IPS-NIHi7 (cell line): ENCODE measurements at regions not wholly inside any gene's neighbourhood (a gene's known extent, or its start where the extent isn't known, plus 50 kb on each side); places are given as distances from the start of the nearest gene placed in this dataset.
"Not testable (repeated sequence)": the region's sequence is repeated elsewhere in the genome, so short reads cannot be mapped to it uniquely, and the experiment has no call there.

Experiments
- DNase-seq: peaks from one replicate; pipeline ENCODE4 v3.0.0; 2012; ENCODE audit warnings: mixed read lengths; ENCODE audit errors: extremely low spot score

GRCh38 chr12:43252585-43252984 lies 299.4 kb downstream of the ADAMTS20 start:
- DNase-seq, result no peak

DNA sequence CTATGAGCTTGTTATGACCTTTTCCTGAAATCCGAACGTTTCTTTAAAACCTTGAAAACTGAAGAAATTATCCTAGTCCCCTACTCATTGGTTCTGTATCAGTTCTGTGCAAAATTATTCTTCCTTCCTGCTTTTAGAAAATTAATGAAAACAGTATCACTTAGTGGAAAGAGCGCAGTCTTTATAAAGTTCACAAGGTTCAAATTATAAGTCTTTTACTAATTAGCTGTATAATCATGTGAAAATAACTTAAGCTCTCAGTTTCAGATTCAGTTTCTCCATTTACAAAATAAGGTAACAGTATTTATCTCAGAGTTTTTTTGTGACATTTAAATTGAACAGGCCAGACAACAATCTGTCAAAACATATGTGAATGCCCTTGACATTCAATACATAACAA lies 306.1 kb downstream of the ADAMTS20 start:
- DNase-seq, result no peak

DNA sequence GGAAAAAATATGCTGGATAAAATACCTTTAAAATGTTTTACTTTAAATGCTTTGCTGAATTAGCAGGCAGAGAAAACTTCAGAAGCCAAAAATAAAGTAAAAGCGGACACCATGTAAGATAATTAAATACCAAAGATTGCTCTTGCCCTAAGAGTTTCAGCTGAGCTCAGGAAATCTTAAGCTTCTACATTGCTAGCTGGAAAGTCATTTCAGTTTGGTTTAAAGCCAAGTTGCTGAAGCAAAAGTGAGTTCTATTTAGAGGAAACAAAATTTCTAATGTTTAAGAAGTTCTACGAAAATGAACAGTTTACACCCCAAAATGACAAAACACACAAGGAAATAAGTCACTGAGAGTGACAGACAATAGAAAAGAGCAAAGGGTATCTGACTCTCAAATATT lies 310.0 kb downstream of the ADAMTS20 start:
- no peak for DNase-seq

DNA sequence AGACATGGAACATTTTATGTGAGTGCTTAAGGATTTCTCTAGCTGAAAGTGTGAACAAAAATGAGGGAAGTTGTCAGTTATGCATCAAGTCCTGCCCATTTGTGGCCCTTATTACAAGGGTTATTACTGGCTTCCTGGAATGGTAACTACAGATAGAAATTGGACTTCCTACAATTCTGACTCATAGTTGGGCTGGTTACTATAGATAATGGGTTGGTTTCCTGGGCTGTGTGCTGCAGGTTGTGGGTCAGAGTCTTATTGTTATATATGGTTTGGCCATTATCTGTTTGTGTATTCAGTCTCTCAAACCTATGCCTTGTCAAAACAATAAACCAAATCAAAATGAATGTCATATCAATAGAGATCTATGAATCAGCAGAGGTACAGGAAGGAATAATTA lies 313.7 kb downstream of the ADAMTS20 start:
- no peak for DNase-seq

- DNase-seq, result no peak
Measured at GRCh38 chr12:43237238-43237879, 314.6 kb downstream of the ADAMTS20 start.

DNA sequence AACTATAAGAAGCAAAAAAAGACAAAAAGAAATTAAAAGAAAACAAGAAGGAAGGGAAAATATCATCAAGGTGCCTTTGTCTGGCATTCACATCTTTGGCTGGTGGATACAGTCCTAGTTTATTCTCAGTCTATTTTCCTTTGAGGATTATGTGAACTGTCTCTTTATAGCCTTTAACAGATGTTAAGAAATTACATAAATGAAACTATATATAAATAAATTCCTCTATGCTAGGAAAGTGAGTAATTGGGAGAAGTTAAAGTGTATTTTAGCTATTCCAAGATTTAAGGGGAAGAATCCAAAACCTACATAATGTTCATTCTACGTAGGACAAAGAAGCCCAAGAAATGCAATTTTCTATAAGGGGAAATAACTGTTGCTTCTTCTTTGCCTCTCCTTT lies 316.3 kb downstream of the ADAMTS20 start:
- DNase-seq, result no peak

GRCh38 chr12:43233861-43234260 lies 318.1 kb downstream of the ADAMTS20 start:
- no peak for DNase-seq

DNA sequence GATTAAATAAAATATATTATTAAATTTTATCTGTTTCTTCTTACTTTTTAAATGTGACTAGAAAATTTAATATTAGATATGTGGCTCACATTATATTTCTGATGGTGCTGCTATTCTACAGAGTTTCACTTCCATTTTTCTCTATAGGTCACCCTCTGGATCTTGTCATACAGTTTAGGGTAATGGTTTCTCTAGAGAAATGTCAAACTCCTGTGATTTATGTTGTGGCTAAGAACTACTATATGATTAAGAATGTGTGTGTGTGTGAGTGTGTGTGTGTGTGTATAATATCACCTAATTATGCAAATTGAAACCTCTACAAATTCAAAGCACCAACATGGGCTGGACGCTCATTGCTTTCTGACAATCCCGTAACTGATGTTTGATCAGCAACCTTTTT lies 325.9 kb downstream of the ADAMTS20 start:
- no peak for DNase-seq

DNA sequence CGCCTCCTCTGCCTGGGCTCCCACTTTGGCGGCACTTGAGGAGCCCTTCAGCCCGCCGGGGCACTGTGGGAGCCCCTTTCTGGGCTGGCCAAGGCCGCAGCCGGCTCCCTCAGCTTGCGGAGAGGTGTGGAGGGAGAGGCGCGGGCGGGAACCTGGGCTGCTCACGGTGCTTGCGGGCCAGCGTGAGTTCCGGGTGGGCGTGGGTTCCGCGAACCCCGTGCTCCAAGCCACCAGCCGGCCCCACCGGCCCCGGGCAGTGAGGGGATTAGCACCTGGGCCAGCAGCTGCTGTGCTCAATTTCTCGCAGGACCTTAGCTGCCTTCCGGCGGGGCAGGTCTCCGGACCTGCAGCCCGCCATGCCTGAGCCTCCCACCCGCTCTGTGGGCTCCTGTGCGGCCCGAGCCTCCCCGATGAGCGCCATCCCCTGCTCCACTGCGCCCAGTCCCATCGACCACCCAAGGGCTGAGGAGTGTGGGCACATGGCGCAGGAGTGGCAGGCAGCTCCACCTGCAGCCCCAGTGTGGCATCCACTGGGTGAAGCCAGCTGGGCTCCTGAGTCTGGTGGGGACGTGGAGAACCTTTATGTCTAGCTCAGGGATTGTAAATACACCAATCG lies 327.7 kb downstream of the ADAMTS20 start:
- DNase-seq, result not testable (repeated sequence)

DNA sequence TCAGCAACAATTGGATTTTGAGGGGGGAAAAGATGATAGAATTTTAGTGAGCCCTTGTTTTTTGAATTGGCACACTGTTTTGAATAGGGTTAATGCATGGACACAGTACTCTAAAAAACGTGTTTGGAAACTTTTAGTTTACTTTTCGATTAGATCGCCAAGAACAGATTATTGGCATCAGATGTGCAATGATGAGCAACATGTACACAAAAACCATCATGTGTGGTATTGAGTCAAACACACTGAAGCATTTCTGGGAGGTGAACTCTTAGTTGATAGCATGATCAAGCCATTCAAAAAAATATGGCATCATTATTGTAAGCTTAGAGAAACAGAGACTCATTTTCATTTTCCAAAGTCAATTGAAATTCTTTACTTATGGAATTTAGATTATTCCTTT lies 329.2 kb downstream of the ADAMTS20 start:
- no peak for DNase-seq

DNA sequence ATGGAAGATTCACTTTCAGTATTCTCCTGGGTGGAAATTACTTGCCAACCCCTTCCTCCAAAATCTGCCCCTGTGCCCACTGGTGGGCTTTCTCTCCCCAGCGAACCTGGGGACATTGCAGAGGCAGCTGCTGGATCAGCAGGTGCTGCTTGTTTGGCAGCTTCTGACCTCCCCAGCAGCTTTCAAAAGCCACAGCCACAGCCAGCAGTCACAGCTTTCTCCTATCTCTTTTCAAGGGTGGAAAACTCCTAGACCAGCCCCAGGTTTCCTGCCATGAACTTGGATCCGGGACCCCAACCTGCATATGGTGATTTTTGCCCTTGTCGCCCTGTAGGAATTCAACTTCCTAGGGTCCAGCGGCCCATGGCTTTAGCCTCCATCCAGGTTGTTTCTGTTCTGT lies 330.8 kb downstream of the ADAMTS20 start:
- no peak for DNase-seq

DNA sequence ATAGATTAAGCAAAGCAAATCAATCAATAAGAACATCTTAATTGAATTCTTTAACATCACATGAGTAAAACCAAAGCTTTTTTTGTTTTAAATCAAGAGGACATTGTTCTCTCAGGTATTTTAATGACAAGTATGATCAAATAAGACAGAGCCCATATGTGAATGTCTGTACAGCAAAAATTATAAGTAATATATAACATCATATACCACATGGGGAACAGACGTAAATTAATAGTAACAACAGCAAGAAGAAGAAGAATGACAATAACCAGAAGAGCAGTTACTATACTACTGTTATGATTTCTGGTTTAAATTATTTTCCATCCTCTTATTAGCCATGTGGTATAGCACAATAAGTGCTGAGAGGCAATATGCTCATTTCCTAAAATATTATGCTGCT lies 335.5 kb downstream of the ADAMTS20 start:
- DNase-seq, result no peak

GRCh38 chr12:43214166-43214565 lies 337.8 kb downstream of the ADAMTS20 start:
- no peak for DNase-seq

DNA sequence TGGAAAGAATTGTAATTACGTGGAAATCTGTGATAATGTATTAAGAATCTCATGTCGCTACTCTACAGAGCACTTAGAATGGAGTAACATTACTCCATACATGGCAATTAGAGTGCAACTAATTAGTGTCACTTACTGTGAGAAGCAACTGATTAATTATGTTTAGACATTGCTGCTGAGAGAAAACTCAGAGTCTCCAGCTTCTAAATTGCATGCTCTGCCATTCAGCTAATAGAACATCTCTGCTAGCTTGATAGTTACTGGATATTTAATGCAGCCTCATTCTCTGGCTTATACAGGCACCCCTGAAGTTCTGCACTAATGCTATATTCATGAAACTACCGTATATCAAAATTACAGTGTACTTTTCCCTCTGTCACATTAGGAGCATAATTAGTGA lies 338.4 kb downstream of the ADAMTS20 start:
- no peak for DNase-seq

GRCh38 chr12:43210485-43211192 lies 341.4 kb downstream of the ADAMTS20 start:
- no peak for DNase-seq

DNA sequence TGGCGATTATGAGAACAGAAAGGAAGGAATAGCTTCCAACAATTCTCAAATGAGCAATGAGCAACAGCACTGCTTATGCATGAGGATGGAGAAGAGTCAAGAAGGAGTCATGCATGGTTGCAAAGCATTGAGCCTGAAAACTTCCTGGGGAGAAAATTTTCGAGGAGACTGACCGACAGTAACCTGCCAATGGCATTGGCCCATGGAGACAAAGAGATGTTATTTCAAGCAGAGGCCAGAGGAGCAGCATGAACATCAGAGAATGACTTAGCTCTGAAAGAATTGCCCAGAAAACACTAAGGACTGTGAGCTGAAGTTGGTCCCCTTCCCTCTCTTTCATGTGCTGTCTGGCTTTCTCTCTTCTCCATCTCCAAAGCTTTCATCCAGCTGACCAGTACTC lies 343.4 kb downstream of the ADAMTS20 start:
- no peak for DNase-seq

- no peak for DNase-seq
Measured at GRCh38 chr12:43208221-43208620, 343.8 kb downstream of the ADAMTS20 start.

DNA sequence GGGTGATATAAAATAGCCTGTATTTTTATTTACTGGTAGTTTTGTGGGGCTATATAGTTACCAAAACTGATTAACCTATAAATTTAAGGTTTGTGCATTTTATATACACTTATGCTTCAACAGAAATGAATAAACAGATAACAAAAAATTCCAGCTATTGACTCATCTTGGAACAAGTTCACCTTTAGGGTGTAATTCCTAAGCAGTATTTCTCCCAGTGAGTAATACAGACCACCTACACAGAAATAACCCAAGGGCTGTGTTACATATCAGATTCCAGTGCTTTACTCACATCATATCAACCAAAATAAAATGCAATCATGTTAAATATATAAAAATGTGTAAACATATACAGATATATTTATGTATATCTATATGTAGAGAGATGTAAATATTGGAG lies 345.6 kb downstream of the ADAMTS20 start:
- DNase-seq, result no peak

GRCh38 chr12:43198608-43199007 lies 353.4 kb downstream of the ADAMTS20 start:
- no peak for DNase-seq

GRCh38 chr12:43196268-43196907 lies 355.6 kb downstream of the ADAMTS20 start:
- DNase-seq, result no peak

DNA sequence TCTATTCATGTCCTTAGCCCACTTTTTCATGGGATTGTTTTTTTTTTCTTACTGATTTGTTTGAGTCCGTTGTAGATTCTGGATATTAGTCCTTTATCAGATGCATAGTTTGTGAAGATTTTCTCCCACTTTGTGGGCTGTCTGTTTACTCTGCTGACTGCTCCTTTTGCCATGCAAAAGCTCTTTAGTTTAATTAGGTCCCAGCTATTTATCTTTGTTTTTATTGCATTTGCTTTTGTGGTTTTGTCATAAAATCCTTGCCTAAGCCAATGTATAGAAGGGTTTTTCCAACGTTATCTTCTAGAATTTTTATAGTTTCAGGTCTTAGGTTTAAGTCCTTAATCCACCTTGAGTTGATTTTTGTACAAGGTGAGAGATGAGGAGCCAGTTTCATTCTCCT lies 358.9 kb downstream of the ADAMTS20 start:
- DNase-seq, result not testable (repeated sequence)

- not testable (repeated sequence) for DNase-seq
Measured at GRCh38 chr12:43192442-43192841, 359.6 kb downstream of the ADAMTS20 start.

- no peak for DNase-seq
Measured at GRCh38 chr12:43180242-43180641, 371.8 kb downstream of the ADAMTS20 start.
